ENCODE measurements at regions not wholly inside any gene's neighbourhood (a gene's known extent, or its start where the extent isn't known, plus 50 kb on each side); places are given as distances from the start of the nearest gene placed in this dataset.

DNA sequence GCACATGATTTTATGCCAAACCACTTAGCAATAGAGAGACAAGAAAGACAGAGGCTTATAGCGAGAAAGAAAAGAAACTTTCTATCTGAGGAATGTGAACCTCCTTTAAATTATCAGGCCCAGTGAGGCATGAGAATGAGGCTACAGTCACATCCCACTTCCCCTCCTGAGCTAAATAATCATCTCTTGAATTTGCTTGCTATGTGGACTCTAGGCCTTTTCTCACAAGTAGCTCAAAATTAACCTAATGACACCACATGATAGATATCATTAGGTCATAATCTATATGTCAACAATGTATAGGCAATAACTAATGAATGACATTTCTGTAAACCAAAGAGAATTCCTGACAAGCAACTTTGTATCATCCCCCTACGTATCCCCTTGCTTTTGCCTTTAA is 301.5 kb upstream of the MGAT5 start:
- TF ChIP-seq, protein P1, sequence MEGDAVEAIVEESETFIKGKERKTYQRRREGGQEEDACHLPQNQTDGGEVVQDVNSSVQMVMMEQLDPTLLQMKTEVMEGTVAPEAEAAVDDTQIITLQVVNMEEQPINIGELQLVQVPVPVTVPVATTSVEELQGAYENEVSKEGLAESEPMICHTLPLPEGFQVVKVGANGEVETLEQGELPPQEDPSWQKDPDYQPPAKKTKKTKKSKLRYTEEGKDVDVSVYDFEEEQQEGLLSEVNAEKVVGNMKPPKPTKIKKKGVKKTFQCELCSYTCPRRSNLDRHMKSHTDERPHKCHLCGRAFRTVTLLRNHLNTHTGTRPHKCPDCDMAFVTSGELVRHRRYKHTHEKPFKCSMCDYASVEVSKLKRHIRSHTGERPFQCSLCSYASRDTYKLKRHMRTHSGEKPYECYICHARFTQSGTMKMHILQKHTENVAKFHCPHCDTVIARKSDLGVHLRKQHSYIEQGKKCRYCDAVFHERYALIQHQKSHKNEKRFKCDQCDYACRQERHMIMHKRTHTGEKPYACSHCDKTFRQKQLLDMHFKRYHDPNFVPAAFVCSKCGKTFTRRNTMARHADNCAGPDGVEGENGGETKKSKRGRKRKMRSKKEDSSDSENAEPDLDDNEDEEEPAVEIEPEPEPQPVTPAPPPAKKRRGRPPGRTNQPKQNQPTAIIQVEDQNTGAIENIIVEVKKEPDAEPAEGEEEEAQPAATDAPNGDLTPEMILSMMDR (IDR thresholded peaks at IDR 0.05; ENCODE audit: low read depth, low read length, missing control alignments) = no peak

DNA sequence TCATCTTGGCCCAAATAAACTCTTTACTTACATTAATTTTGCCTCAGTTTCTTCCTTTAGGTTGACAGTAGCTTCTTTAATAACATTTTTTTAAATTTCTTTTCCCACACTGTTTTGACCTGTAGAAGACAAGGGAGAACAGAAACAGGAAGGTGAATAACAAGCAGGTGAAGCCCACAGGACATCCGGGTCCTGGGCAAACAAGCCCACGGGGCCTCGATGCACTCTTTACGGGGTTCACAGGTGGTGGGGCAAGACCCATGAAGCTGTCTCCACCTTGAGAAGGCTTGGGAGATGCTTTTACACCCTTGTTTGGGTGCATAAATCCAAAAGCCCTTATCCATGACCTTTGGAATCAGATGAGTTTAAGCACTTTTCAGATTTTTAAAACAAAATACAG is 301.0 kb upstream of the MGAT5 start:
- no peak for DNase-seq (ENCODE audit: extremely low read depth, low read depth)
- TF ChIP-seq, protein P1 (IDR thresholded peaks at IDR 0.05; ENCODE audit: low read depth, low read length, missing control alignments) = no peak

More for the DNA sequence above, 301.5 kb upstream of the MGAT5 start:
- no peak overlapping the region for H3K4me3 ChIP-seq (replicated peaks; ENCODE audit: low read depth, low read length)
- DNase-seq (ENCODE audit: extremely low read depth, low read depth) = no peak

DNA sequence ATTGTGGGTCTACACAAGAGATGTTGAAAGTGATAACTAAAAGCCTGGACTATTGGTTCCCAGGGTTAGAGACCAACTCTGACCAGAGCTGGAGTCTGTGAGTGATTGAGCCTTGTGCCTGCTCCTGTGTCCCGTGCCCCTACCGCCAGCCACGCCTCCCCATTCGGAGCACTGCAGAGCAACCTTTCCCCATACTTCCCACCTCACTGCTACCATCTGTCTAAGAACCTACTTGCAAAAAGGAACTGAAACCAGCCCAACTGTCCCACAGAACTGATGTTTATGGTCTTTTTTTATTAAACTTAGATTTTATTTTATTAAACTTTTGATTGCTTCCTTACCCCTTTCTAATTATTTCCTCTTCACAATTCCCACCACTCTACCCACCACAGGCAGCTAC is 300.3 kb upstream of the MGAT5 start:
- DNase-seq (ENCODE audit: extremely low read depth, low read depth) = no peak
- H3K4me3 ChIP-seq (replicated peaks; ENCODE audit: low read depth, low read length) = no peak overlapping the region
- TF ChIP-seq, protein P1 (IDR thresholded peaks at IDR 0.05; ENCODE audit: low read depth, low read length, missing control alignments) = no peak

More for the DNA sequence above, 301.0 kb upstream of the MGAT5 start:
- no peak overlapping the region for H3K4me3 ChIP-seq (replicated peaks; ENCODE audit: low read depth, low read length)

DNA sequence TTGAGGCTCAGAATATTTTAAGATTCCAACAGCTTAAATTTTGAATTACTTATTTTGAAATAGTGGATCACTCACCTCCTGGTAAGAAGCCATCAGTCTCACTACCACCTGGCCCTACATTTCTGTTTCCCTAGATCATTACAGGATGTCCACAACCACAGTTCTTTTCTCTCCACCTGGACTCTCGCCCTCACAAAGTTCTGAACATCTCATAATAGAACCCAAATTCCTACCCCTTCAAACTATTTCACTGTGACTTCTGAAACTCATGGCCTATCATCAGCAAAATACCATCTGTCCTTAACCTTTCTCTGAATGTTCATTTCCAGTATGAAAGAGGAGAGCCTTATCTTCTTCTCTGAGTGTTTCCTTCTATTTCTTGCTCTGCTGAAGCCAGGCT is 299.2 kb upstream of the MGAT5 start:
- TF ChIP-seq, protein P1 (IDR thresholded peaks at IDR 0.05; ENCODE audit: low read depth, low read length, missing control alignments) = no peak

DNA sequence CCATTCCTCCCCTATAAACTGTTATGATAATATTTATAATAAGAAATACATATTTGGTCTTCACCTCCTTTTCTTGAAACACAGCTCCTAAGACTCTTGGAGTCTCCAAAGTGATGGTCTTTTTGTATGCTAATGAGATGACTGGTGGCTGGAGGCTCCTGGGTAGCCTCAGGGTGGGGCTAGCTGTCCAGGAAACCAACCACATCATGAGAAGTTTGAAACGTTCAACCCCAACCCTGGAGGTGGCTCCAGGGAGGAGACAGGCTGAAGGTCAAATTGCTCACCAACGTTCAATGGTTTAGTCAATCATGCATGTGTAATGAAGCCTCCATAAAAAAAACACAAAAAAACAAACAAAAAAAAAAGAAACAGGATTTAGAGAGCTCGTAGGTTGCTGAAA is 298.7 kb upstream of the MGAT5 start:
- TF ChIP-seq, protein P1 (IDR thresholded peaks at IDR 0.05; ENCODE audit: low read depth, low read length, missing control alignments) = no peak
- no peak for DNase-seq (ENCODE audit: extremely low read depth, low read depth)
- H3K4me3 ChIP-seq (replicated peaks; ENCODE audit: low read depth, low read length) = no peak overlapping the region

More for the DNA sequence above, 299.2 kb upstream of the MGAT5 start:
- DNase-seq (ENCODE audit: extremely low read depth, low read depth) = no peak
- H3K4me3 ChIP-seq (replicated peaks; ENCODE audit: low read depth, low read length) = no peak overlapping the region

DNA sequence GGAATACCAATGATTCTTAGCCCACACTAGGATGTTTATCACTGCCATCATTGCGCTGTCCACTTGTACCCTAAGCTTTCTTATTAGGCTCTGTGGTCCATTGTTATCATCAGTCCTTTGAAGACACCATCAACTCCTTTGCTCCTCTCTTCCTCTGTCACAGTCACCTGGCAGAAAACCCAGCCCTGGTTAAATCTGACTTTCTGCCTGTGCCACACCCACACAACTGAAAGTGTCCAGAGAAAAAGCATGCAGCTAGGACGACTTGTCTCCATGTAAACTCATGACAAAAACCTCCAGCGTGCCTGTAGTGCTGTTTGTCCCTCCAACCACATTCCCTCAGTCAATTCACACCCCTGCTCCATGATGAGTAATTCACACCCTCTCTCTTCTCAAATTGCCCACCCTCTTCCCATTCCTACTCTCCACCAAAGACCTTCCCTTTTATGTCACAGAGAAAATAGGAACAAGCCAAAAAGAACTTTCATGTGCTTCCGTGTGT is 297.4 kb upstream of the MGAT5 start:
- DNase-seq (ENCODE audit: extremely low read depth, low read depth) = no peak
- TF ChIP-seq, protein P1 (IDR thresholded peaks at IDR 0.05; ENCODE audit: low read depth, low read length, missing control alignments) = no peak
- no peak overlapping the region for H3K4me3 ChIP-seq (replicated peaks; ENCODE audit: low read depth, low read length)

Data from HFF-Myc (cell line).